ENCODE measurements at regions not wholly inside any gene's neighbourhood (a gene's known extent, or its start where the extent isn't known, plus 50 kb on each side); places are given as distances from the start of the nearest gene placed in this dataset.

GRCh38 chr5:99258819-99259218 is 330.0 kb upstream of the CHD1 start:
- H3K79me1 ChIP-seq (ENCODE audit: low read depth, low read length) = no peaks in the 10 kb centered on the region
- no peak overlapping the region for H3K18ac ChIP-seq (ENCODE audit: extremely low read depth, low read length)
- no peak overlapping the region for H3K23ac ChIP-seq (ENCODE audit: insufficient read length)
- no peak overlapping the region for H2BK120ac ChIP-seq (replicated peaks; ENCODE audit: low read depth, low read length)
- no peak overlapping the region for H3K4ac ChIP-seq (replicated peaks; ENCODE audit: insufficient read length, low read depth, low read length)
- H2BK20ac ChIP-seq (ENCODE audit: low read length) = no peak overlapping the region
- no peaks in the 10 kb centered on the region for H3K23me2 ChIP-seq (ENCODE audit: low read depth, low read length)
- H2AK5ac ChIP-seq (ENCODE audit: low read depth, low read length) = no peak overlapping the region
- no peaks in the 10 kb centered on the region for H3K27me3 ChIP-seq (replicated peaks in 1 of 4; ENCODE audit: control insufficient read depth in 3 of 4, extremely low read depth in 1 of 4, insufficient read depth in 3 of 4, low read length in 3 of 4)
- H3K4me2 ChIP-seq (ENCODE audit: insufficient read depth in 1 of 2, low read depth in 2 of 2, low read length in 2 of 2) = no peak overlapping the region
- H3K9ac ChIP-seq (replicated peaks in 1 of 4; ENCODE audit: extremely low read depth in 1 of 4, low read depth in 3 of 4, low read length in 3 of 4) = no peak overlapping the region
- H3K56ac ChIP-seq (replicated peaks; ENCODE audit: insufficient read length, low read depth, low read length) = no peak overlapping the region
- no peak for FAIRE-seq
- no peaks in the 10 kb centered on the region for H3K79me2 ChIP-seq (ENCODE audit: control insufficient read depth in 1 of 2, insufficient read depth in 2 of 2, low read length in 2 of 2)
- H4K91ac ChIP-seq (replicated peaks; ENCODE audit: insufficient read length, low read length) = no peak overlapping the region
- H4K8ac ChIP-seq (ENCODE audit: extremely low read depth, insufficient read depth, low read length) = no peak overlapping the region
- no peak overlapping the region for H3K14ac ChIP-seq (ENCODE audit: insufficient read length)
- ChIA-PET CTCF (ENCODE audit: partially characterized antibody) (interaction anchor here (1.1 kb wide), 1 partner anchor 16 kb away, joined by 3 read pairs; no protein-coding TSS in a partner anchor), POLR2A (ENCODE audit: partially characterized antibody) (no interaction called here)
- H2BK12ac ChIP-seq (ENCODE audit: low read depth, low read length) = no peak overlapping the region
- no peak overlapping the region for H2BK15ac ChIP-seq (ENCODE audit: low read length)
- H3K27ac ChIP-seq (ENCODE audit: low read depth, low read length) = no peak overlapping the region
- no peak overlapping the region for H2AFZ ChIP-seq (ENCODE audit: low read length)
- no peak overlapping the region for H2BK5ac ChIP-seq (ENCODE audit: low read depth, low read length)
- H4K5ac ChIP-seq (ENCODE audit: insufficient read length, low read depth, low read length) = no peak overlapping the region
- no peak overlapping the region for H3K4me3 ChIP-seq (ENCODE audit: extremely low read depth in 1 of 4, insufficient read depth in 2 of 4, low read depth in 3 of 4, low read length in 4 of 4)
- H3K36me3 ChIP-seq (ENCODE audit: control insufficient read depth in 2 of 4, insufficient read depth in 4 of 4, low read length in 3 of 4) = no peaks in the 10 kb centered on the region
- WGBS, 2 experiments (ENCODE audit: extremely low coverage in 1 of 2, insufficient coverage in 1 of 2, insufficient read length in 1 of 2, insufficient replicate concordance in 2 of 2, low coverage in 1 of 2, low lambda C conversion rate in 2 of 2, missing lambda C conversion rate in 1 of 2) = 81% methylated on average over 2 of the region's 2 CpGs; no CpG with 5 or more reads in 1 of the 2 experiments
- H3K4me1 ChIP-seq (replicated peaks in 1 of 4; ENCODE audit: control insufficient read depth in 3 of 4, insufficient read depth in 4 of 4, low read length in 3 of 4) = no peaks in the 10 kb centered on the region
- no peaks in the 10 kb centered on the region for H4K20me1 ChIP-seq (replicated peaks in 1 of 2; ENCODE audit: control insufficient read depth in 1 of 2, insufficient read depth in 2 of 2, low read length in 2 of 2)
- H3K9me3 ChIP-seq (ENCODE audit: insufficient read depth in 2 of 2, low read depth in 1 of 2, low read length in 1 of 2) = peaks cover 0 to under 1% of the 10 kb centered on the region in 2 experiments; a peak in 2 of 4 replicates
- no peak for DNase-seq (ENCODE audit: low read depth in 1 of 2, low spot score in 2 of 2)
- TF ChIP-seq SIRT6 (IDR thresholded peaks at IDR 0.05; ENCODE audit: low read length) (no peak), RXRA (IDR thresholded peaks at IDR 0.05; ENCODE audit: insufficient read depth, low read depth, low read length) (no peak), NRF1 (IDR thresholded peaks at IDR 0.05; ENCODE audit: low read depth, low read length) (no peak), BACH1 (IDR thresholded peaks at IDR 0.05; ENCODE audit: low read length) (no peak), JUN (IDR thresholded peaks at IDR 0.05; ENCODE audit: low read depth, low read length) (no peak), NANOG (IDR thresholded peaks at IDR 0.05; ENCODE audit: insufficient read depth, low read depth, low read length, poor library complexity, severe bottlenecking) (no peak), ZNF274 (IDR thresholded peaks at IDR 0.05; ENCODE audit: borderline replicate concordance, extremely low read depth, low read length) (no peak), TAF7 (optimal IDR thresholded peaks at IDR 0.05; ENCODE audit: borderline replicate concordance, low read depth, low read length) (no peak), TEAD4 (IDR thresholded peaks at IDR 0.05; ENCODE audit: low read depth, low read length) (no peak), BRCA1 (IDR thresholded peaks at IDR 0.05; ENCODE audit: low read depth, low read length) (no peak), RNF2 (IDR thresholded peaks at IDR 0.05; ENCODE audit: borderline replicate concordance, low read depth, low read length, missing control alignments, poor library complexity, severe bottlenecking) (no peak), PHF8 (conservative IDR thresholded peaks at IDR 0.05; ENCODE audit: low read depth, low read length) (no peak), EP300 (IDR thresholded peaks at IDR 0.05; ENCODE audit: borderline replicate concordance in 1 of 2, low read depth in 2 of 2, low read length in 2 of 2) (no peak)
- TF ChIP-seq, protein P1, sequence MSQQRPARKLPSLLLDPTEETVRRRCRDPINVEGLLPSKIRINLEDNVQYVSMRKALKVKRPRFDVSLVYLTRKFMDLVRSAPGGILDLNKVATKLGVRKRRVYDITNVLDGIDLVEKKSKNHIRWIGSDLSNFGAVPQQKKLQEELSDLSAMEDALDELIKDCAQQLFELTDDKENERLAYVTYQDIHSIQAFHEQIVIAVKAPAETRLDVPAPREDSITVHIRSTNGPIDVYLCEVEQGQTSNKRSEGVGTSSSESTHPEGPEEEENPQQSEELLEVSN (IDR thresholded peaks at IDR 0.05) = no peak

Measured in H1 (cell line).